Activated T-helper 1 cell treated with anti-CD3 and anti-CD28 coated beads, Interleukin-12 subunit alpha, Interleukin-12 subunit beta, Interleukin-2, Interleukin-4 antibody, amounts not matched to agents 30 ng/mL and 10 ng/mL and 1 ng/mL, durations not matched to agents 14 hours and 24 hours and 36 hours (primary cell): ENCODE measurements at regions not wholly inside any gene's neighbourhood (a gene's known extent, or its start where the extent isn't known, plus 50 kb on each side); places are given as distances from the start of the nearest gene placed in this dataset.

Source experiments
- DNase-seq: peaks from one replicate; pipeline ENCODE4 v3.0.0; 2021; ENCODE audit warnings: low spot score
- H3K27ac Mint-ChIP-seq: one replicate; pipeline ENCODE4 v1.8.0; 2021; ENCODE audit warnings: mild to moderate bottlenecking, mixed read lengths
- H3K27me3 Mint-ChIP-seq: one replicate; pipeline ENCODE4 v1.8.0; 2022; ENCODE audit warnings: mild to moderate bottlenecking, moderate library complexity, mixed read lengths; ENCODE audit not compliant: insufficient read depth
- H3K36me3 Mint-ChIP-seq: one replicate; pipeline ENCODE4 v1.8.0; 2021; ENCODE audit warnings: low read depth, mixed read lengths
- H3K4me1 Mint-ChIP-seq: one replicate; pipeline ENCODE4 v1.8.0; 2021; ENCODE audit warnings: low read depth, mixed read lengths
- H3K4me3 Mint-ChIP-seq: one replicate; pipeline ENCODE4 v1.8.0; 2021; ENCODE audit warnings: mild to moderate bottlenecking, moderate library complexity, mixed read lengths
- H3K9me3 Mint-ChIP-seq: one replicate; pipeline ENCODE4 v1.8.0; 2021; ENCODE audit warnings: mixed read lengths
- intact Hi-C: fragments of 100-400 bp; cut with micrococcal nuclease; formaldehyde crosslinking; loops from one replicate; pipeline ENCODE4 v1.15.1; 2024

GRCh38 chr11:92484570-92484969, 260.0 kb downstream of the FAT3 start:
- Mint-ChIP-seq H3K4me1 (no peaks in the 10 kb centered on the region), H3K4me3 (no peak overlapping the region), H3K27me3 (no peaks in the 10 kb centered on the region), H3K9me3 (no peaks in the 10 kb centered on the region), H3K27ac (no peak overlapping the region), H3K36me3 (no peaks in the 10 kb centered on the region)
- intact Hi-C loops, result no loop called here
- no peak for DNase-seq

DNA sequence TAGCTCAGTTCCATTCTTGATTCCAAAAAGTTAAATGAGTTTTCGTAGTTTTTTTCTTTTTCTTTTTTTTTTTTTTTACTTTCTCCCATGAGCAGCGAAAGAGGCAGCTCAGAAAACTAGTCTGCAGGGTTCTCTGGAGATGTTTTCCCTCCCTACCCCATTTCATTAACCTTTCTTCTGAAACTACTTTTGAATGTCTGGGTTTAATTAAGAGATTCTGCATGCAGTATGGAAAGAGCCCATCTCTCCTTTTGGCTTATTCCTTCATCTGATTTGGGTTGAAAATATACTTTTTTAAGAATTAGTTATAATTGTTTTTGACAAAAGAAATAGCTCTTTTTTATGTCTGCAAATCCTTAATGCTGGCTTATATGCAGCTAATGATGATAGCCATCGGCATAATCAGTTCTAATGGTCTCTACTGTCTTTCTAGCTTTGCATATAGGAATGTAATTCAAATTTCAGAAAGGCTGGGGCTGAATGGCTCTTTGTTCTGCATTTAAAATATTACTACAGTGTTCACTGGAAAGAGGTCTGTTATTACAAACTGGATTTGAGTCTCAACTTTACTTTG, 265.3 kb downstream of the FAT3 start:
- Mint-ChIP-seq H3K9me3 (no peaks in the 10 kb centered on the region), H3K27me3 (no peaks in the 10 kb centered on the region), H3K36me3 (no peaks in the 10 kb centered on the region), H3K4me3 (no peak overlapping the region), H3K4me1 (no peaks in the 10 kb centered on the region), H3K27ac (no peak overlapping the region)
- no peak for DNase-seq
- intact Hi-C loops, result no loop called here

DNA sequence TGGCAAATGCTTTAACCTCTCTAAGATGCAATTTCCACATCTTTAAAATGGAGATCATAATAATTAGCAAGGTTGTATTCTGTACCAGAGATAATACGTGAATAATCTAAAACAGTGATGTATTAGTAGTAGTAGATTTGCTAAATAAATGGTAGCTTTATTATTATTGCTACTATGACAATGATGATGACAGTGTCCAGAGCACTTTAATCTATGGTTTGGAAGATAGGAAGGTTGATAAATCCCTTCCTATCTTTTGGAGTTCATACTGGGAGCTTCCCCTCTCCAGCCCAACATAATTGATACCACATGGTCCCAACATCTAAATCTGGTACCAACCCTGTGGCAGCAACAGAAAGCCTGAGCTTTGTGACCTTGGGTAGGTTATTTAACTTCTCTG, 267.8 kb downstream of the FAT3 start:
- intact Hi-C loops, result no loop called here
- H3K27ac Mint-ChIP-seq, result no peak overlapping the region
- H3K27me3 Mint-ChIP-seq, result no peaks in the 10 kb centered on the region
- DNase-seq, result no peak
- no peak overlapping the region for H3K4me3 Mint-ChIP-seq
- no peaks in the 10 kb centered on the region for H3K9me3 Mint-ChIP-seq
- H3K36me3 Mint-ChIP-seq, result no peaks in the 10 kb centered on the region
- H3K4me1 Mint-ChIP-seq, result no peaks in the 10 kb centered on the region

DNA sequence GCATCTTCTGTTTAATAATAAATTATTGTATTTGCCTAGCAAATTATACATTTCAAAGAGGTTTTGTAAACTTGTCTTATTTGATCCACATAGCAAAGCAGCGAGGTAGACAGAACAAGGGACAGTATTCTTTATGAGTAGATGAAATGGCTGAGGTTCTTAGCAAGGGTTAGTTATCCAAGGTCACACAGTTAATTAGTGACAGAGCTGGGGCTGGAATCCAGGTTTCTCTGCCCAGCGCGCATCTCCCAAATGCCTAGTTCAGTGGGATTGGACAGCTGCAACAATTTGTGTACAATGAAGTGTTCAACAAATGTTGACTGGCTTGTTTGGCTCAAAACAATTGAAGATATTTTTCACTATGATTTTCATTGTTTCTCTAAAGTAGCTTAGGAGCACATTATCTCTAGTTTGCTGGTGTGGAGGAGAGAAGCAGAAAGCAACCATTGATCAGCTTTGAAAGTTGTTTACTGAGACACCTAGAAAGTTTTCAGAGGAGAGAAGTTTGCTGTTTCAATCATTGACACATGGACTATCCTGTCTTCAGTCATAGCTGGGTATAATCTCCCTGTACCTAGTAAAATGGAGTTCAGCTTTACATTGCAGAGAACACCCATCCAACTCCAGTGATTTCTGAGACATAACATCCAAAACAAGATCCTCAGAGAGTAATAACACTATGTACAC, 270.6 kb downstream of the FAT3 start:
- no peak overlapping the region for H3K4me3 Mint-ChIP-seq

DNA sequence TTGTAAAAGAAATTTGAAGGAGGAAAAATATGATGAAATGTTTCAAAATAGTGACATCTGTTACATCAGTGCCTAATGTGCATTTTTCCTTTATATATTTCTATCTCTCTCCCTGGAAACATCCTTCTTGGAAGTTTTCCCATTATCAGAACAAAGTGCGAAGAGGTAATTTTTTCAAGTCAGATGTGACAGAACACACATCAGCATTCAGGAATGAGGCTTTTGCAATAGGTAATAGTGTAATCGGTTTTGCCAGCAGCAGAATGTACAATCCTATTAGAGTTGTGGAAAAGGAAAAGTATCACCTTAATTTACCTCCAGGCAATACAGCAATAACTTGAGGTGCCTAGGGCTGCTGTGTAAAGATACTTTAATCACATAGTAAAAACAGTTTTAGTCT, 275.8 kb downstream of the FAT3 start:
- Mint-ChIP-seq H3K4me3 (no peak overlapping the region), H3K27ac (no peak overlapping the region), H3K27me3 (no peaks in the 10 kb centered on the region), H3K36me3 (no peaks in the 10 kb centered on the region), H3K4me1 (no peaks in the 10 kb centered on the region), H3K9me3 (no peaks in the 10 kb centered on the region)
- DNase-seq, result no peak
- intact Hi-C loops, result no loop called here

More for the DNA sequence above, 270.6 kb downstream of the FAT3 start:
- no peak overlapping the region for H3K27ac Mint-ChIP-seq
- DNase-seq, result no peak
- no peaks in the 10 kb centered on the region for H3K27me3 Mint-ChIP-seq
- no peaks in the 10 kb centered on the region for H3K36me3 Mint-ChIP-seq
- intact Hi-C loops, result no loop called here
- H3K4me1 Mint-ChIP-seq, result no peaks in the 10 kb centered on the region
- no peaks in the 10 kb centered on the region for H3K9me3 Mint-ChIP-seq

GRCh38 chr11:92501066-92501739, 276.6 kb downstream of the FAT3 start:
- Mint-ChIP-seq H3K4me3 (no peak overlapping the region), H3K36me3 (no peaks in the 10 kb centered on the region), H3K9me3 (no peaks in the 10 kb centered on the region), H3K27me3 (no peaks in the 10 kb centered on the region), H3K27ac (no peak overlapping the region), H3K4me1 (no peaks in the 10 kb centered on the region)
- intact Hi-C loops, result no loop called here
- DNase-seq, result no peak

GRCh38 chr11:92504004-92504403, 279.4 kb downstream of the FAT3 start:
- H3K4me3 Mint-ChIP-seq, result no peak overlapping the region
- H3K36me3 Mint-ChIP-seq, result no peaks in the 10 kb centered on the region
- no peaks in the 10 kb centered on the region for H3K9me3 Mint-ChIP-seq
- no peak overlapping the region for H3K27ac Mint-ChIP-seq
- H3K27me3 Mint-ChIP-seq, result no peaks in the 10 kb centered on the region
- DNase-seq, result no peak
- no peaks in the 10 kb centered on the region for H3K4me1 Mint-ChIP-seq
- intact Hi-C loops, result no loop called here

- H3K27me3 Mint-ChIP-seq, result no peaks in the 10 kb centered on the region
- intact Hi-C loops, result no loop called here
- no peak for DNase-seq
These were observed 279.9 kb downstream of the FAT3 start for GRCh38 chr11:92504534-92504933.

DNA sequence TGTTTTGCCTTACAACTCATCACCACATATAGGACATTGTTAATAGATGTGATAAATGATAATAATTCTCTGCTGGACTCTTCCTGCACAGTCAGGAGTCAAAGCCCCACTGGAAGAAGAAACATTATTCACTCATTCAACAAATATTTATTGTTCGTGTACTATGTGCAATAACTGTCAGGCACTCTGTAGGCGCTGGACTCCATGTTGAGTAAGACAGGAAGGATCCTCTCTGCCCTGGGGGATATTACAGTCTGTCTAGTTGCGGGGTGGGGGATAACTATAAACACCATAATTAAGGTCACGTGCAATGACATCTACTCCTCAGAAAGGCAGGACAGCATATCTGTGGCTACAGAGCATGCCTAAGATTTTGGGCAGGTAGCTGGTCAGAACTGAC, 281.1 kb downstream of the FAT3 start:
- intact Hi-C loops, result no loop called here
- no peak overlapping the region for H3K27ac Mint-ChIP-seq
- no peaks in the 10 kb centered on the region for H3K4me1 Mint-ChIP-seq
- H3K4me3 Mint-ChIP-seq, result no peak overlapping the region
- H3K36me3 Mint-ChIP-seq, result no peaks in the 10 kb centered on the region
- no peaks in the 10 kb centered on the region for H3K9me3 Mint-ChIP-seq
- H3K27me3 Mint-ChIP-seq, result no peaks in the 10 kb centered on the region
- no peak for DNase-seq

More at GRCh38 chr11:92504534-92504933, 279.9 kb downstream of the FAT3 start:
- H3K27ac Mint-ChIP-seq, result no peak overlapping the region
- H3K9me3 Mint-ChIP-seq, result no peaks in the 10 kb centered on the region
- no peak overlapping the region for H3K4me3 Mint-ChIP-seq
- no peaks in the 10 kb centered on the region for H3K36me3 Mint-ChIP-seq
- H3K4me1 Mint-ChIP-seq, result no peaks in the 10 kb centered on the region

GRCh38 chr11:92506809-92507336, 282.3 kb downstream of the FAT3 start:
- Mint-ChIP-seq H3K27me3 (no peaks in the 10 kb centered on the region), H3K27ac (no peak overlapping the region), H3K9me3 (no peaks in the 10 kb centered on the region), H3K4me3 (no peak overlapping the region), H3K4me1 (no peaks in the 10 kb centered on the region), H3K36me3 (no peaks in the 10 kb centered on the region)
- intact Hi-C loops, result no loop called here
- no peak for DNase-seq

DNA sequence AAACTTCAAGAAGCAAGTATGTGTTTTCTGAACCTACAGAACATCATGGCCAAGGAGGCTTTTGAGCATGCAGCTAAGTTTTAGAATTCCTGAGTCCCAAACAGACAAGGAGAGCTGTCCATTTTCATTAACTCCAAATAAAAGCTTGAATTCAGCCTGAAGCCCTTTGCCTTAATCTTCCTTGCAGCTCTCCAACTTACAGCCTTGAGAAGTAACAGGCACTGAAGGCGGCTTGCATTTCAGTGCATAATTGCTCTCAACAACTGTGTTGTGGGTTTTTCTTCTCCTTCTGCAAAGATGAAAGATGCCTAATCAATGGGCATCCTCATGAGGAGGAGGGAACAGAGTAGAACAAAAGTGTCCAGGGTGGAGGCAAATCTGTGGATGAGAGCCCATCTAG, 286.0 kb downstream of the FAT3 start:
- no peak overlapping the region for H3K4me3 Mint-ChIP-seq
- no peaks in the 10 kb centered on the region for H3K4me1 Mint-ChIP-seq
- no peak overlapping the region for H3K27ac Mint-ChIP-seq
- no peak for DNase-seq
- no peaks in the 10 kb centered on the region for H3K27me3 Mint-ChIP-seq
- H3K36me3 Mint-ChIP-seq, result no peaks in the 10 kb centered on the region
- intact Hi-C loops, result no loop called here
- H3K9me3 Mint-ChIP-seq, result no peaks in the 10 kb centered on the region

DNA sequence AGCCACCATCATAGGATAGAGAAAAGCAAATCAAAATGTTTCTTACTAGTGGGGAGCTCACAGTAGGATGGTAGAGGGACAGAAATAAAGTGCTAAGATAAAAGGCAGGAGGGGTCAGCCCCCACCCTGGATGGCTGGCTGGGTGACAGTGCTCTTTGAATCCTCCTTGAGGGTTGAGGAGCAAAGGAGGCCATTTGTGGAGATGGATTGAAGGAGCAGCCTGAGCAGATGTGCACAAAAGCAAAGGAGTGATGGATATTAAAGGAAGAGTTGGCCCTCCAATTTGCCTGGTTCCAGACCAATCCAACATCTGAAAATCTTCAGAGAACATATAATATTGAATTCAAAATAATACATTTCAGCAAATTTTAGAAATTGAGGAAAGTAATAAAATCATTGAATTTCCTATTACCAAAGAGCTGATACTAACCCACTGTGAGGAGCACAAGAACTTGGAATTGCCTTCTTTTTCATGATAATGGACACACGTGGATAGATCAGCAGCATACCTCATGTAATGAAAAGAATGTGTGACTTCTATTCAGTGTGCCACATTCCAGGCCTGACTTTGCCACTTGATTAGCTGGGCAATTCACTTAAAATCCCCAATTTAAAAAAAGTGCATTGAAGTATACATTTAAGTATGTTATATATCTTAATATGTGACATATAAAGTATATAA, 287.0 kb downstream of the FAT3 start:
- H3K4me1 Mint-ChIP-seq, result no peaks in the 10 kb centered on the region
- no peaks in the 10 kb centered on the region for H3K36me3 Mint-ChIP-seq
- intact Hi-C loops, result no loop called here
- no peaks in the 10 kb centered on the region for H3K27me3 Mint-ChIP-seq
- DNase-seq, result no peak
- H3K4me3 Mint-ChIP-seq, result no peak overlapping the region
- no peak overlapping the region for H3K27ac Mint-ChIP-seq
- H3K9me3 Mint-ChIP-seq, result no peaks in the 10 kb centered on the region

GRCh38 chr11:92512204-92512569, 287.6 kb downstream of the FAT3 start:
- H3K4me3 Mint-ChIP-seq, result no peak overlapping the region
- H3K27ac Mint-ChIP-seq, result no peak overlapping the region
- H3K4me1 Mint-ChIP-seq, result no peaks in the 10 kb centered on the region
- no peak for DNase-seq
- intact Hi-C loops, result no loop called here
- H3K27me3 Mint-ChIP-seq, result no peaks in the 10 kb centered on the region
- H3K9me3 Mint-ChIP-seq, result no peaks in the 10 kb centered on the region
- no peaks in the 10 kb centered on the region for H3K36me3 Mint-ChIP-seq
